ENCODE measurements at regions not wholly inside any gene's neighbourhood (a gene's known extent, or its start where the extent isn't known, plus 50 kb on each side); places are given as distances from the start of the nearest gene placed in this dataset.

DNA sequence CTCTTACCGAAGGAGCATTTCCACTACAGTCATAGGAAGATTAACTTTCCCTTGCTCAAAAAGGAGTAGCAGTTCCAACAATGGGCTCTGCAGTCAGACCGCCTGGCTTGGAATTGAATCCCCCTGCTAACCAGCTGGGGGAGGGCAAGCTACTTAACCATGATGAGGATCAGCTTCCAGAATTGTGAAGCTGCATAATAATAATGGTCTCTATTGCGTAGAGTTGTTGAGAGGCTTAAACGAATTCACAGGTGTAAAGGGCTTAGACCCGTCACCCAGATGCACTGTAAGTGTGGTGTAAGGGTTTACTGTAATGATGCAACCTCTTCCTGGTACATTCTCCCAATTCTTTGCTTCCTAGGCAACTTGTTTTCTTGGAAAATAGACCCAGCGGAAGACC is 185.2 kb upstream of the RGMA start:
- Mint-ChIP-seq H3K4me3 (no peak overlapping the region), H3K9me3 (peaks cover 6% of the 10 kb centered on the region), H3K4me1 (no peaks in the 10 kb centered on the region), H3K27ac (no peak overlapping the region), H3K27me3 (no peaks in the 10 kb centered on the region), H3K36me3 (no peaks in the 10 kb centered on the region)
- no peak for DNase-seq

DNA sequence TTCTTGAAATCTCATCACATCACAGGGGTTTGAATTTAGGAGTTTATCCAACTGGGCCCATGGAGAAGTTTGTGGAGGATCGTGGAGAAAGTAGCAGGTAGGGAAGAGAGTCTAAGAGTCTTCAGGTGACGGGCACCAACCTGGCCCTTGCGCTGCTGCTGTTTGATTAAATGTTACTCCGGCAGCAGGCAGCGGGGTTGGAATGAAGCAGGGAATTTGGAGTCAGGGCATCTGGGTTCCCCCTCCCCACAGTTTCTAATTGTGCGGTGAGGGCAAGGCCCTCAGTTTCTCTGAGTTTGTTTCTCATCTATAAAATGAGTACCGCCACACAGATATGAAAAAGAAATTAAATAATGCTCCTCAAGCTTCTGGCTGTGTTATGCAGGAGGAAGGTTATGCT is 182.9 kb upstream of the RGMA start:
- H3K27me3 Mint-ChIP-seq: no peaks in the 10 kb centered on the region
- no peak for DNase-seq
- H3K4me3 Mint-ChIP-seq: no peak overlapping the region
- no peak overlapping the region for H3K27ac Mint-ChIP-seq
- no peaks in the 10 kb centered on the region for H3K36me3 Mint-ChIP-seq
- H3K4me1 Mint-ChIP-seq: no peaks in the 10 kb centered on the region
- H3K9me3 Mint-ChIP-seq: peaks cover 6% of the 10 kb centered on the region

DNA sequence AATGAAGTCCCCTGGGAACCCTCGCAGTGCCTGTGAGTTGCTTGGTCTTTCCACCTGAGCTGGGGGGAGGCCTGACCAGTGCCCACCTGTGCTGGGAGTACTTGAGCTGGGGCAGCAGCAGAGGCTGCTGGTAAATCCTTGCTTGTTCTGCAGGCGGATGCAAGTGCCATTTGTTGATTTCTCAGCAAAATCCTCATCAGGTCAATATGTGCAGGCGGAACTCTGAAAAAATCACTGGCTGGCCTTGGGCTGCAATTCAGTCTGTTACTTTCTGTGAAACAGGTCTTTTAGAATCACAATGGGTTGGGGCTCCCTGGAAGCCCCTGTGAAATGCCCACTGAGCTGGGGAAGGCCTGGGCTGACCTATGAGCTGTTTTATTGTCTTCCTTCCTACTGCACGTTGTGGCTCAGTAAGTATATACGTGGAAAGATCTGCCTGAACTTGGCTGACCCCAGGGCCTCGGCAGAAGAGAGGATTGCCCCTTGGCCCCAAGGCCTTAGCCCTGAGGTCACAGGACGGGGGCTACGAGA is 182.0 kb upstream of the RGMA start:
- Mint-ChIP-seq H3K4me3 (no peak overlapping the region), H3K36me3 (no peaks in the 10 kb centered on the region), H3K4me1 (no peaks in the 10 kb centered on the region), H3K9me3 (peaks cover 6% of the 10 kb centered on the region), H3K27ac (no peak overlapping the region), H3K27me3 (no peaks in the 10 kb centered on the region)
- no peak for DNase-seq

DNA sequence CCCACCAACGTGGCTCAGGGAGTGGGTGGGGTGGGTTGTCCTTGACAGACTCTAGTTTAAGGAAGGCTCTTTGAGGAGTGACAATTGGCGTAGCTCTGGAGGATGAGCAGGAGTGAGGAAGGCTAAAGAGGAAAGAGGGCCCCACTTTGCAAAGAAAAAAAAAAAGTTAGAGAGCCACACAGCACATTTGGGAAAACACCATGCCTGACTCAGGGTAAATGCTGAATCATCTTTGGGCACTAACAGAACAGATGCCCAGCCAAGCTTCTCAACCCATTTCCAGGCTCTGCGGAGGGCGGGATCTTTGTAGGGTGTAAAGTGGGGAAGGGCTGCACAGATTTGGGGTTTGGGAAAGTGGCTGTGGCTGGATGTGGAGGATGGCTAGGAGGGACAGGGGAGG is 179.1 kb upstream of the RGMA start:
- Mint-ChIP-seq H3K27me3 (no peaks in the 10 kb centered on the region), H3K9me3 (peaks cover 6% of the 10 kb centered on the region), H3K4me3 (no peak overlapping the region), H3K4me1 (no peaks in the 10 kb centered on the region), H3K27ac (no peak overlapping the region), H3K36me3 (no peaks in the 10 kb centered on the region)
- no peak for DNase-seq

DNA sequence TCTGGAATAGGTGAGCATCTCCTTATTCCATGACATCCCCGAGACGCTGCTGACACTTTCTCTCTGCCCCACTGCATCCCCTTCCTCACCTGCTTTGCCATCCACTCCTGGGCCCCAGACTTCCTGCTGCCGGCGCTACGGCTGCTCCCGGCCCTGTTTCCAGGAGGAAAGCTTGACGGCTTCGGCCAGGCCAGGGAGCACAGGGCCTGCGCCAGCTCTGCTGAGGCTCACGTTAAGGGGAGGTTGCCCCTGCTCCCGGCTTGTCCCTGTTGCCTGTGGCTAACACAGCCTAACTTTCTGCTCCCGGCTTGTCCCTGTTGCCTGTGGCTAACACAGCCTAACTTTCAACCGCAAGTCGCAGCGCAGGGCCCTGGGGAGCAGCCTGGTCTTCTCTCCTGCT is 177.3 kb upstream of the RGMA start:
- DNase-seq: no peak
- Mint-ChIP-seq H3K27ac (no peak overlapping the region), H3K36me3 (no peaks in the 10 kb centered on the region), H3K27me3 (no peaks in the 10 kb centered on the region), H3K4me3 (no peak overlapping the region), H3K4me1 (no peaks in the 10 kb centered on the region), H3K9me3 (peaks cover 2% of the 10 kb centered on the region)

DNA sequence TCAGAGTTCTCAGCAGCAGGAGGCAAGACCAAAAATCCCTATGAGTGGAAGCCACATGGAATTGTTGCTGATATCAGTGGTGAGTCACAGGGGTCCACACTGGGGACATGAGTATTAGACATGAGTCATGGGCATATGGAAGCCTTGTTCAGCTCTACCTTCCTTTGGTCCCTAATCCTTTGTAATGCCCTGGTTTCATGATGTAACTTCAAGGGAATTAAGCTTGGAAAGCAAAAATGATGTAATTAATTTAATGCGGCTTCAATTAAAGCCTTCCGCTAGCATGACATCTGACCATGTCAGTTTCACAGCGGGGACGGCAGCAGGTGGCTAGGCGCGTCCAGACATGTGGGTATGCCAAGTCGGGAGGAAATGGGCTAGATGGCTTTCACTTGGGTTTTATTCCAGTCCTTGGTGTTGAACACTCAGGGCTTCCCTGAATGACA is 176.1 kb upstream of the RGMA start:
- Mint-ChIP-seq H3K4me1 (no peaks in the 10 kb centered on the region), H3K27me3 (no peaks in the 10 kb centered on the region), H3K9me3 (no peaks in the 10 kb centered on the region), H3K27ac (no peak overlapping the region), H3K36me3 (no peaks in the 10 kb centered on the region), H3K4me3 (no peak overlapping the region)
- DNase-seq: no peak

DNA sequence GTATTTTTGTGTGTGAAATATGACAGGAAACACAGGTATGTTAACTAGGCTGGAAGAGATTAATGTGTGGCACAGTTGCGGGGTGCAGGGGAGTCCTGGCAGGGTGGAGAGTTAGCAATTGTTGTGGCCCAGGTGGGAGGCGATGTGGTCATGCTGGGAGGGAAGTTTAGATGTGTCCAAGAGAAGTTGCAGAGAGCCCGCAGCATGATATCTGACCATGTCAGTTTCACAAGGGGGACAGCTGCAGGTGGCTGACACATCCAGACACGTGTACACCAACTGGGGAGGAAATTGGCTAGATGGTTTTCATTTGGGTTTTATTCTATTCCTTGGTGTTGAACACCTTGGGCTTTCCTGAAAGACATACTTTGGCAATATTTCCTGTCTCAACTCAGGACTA is 172.8 kb upstream of the RGMA start:
- DNase-seq: no peak
- no peaks in the 10 kb centered on the region for H3K36me3 Mint-ChIP-seq
- no peak overlapping the region for H3K4me3 Mint-ChIP-seq
- H3K27ac Mint-ChIP-seq: no peak overlapping the region
- no peaks in the 10 kb centered on the region for H3K9me3 Mint-ChIP-seq
- H3K27me3 Mint-ChIP-seq: peaks cover 3% of the 10 kb centered on the region
- no peaks in the 10 kb centered on the region for H3K4me1 Mint-ChIP-seq

DNA sequence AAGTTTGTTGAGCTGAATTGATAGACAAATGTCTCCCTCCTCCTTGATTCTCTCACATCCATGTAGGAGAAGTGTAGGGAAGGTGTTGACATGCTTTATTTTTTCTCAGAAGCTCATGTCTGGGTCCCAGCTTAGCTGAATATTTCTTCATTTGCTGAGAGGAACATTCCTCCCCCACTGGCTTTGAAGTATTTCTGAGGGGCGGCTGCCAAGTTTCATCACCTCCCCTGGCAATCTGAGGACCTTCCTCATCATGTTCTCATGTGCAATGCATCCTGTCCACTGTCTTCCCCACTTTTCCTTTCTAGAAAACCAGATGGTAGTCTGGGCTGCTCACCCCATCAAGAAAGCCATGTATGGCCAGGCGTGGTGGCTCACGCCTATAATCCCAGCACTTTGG is 168.9 kb upstream of the RGMA start:
- DNase-seq: no peak
- Mint-ChIP-seq H3K36me3 (no peaks in the 10 kb centered on the region), H3K9me3 (no peaks in the 10 kb centered on the region), H3K27ac (no peak overlapping the region), H3K27me3 (peaks cover 3% of the 10 kb centered on the region), H3K4me1 (no peaks in the 10 kb centered on the region), H3K4me3 (no peak overlapping the region)

DNA sequence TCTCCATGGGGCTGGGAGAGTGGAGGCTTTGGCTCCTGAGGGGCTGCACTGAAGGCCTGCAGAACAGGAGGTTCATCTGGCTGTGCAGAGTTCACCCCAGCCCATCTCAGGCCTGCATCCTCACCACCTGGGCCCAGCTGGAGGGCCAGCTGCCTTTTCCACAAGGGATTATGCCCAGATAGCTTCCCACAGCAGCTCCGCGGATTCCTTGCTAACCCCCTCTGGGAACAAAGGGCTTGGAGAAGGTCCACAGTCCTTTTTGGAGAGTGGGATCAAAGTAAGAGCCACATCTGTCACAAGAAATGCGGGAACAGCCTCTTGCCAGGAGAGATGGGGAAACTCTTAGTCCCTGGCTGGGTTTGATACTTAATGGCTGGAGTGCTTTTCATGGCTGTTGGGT is 164.7 kb upstream of the RGMA start:
- no peaks in the 10 kb centered on the region for H3K36me3 Mint-ChIP-seq
- H3K27ac Mint-ChIP-seq: no peak overlapping the region
- H3K4me3 Mint-ChIP-seq: no peak overlapping the region
- no peak for DNase-seq
- H3K27me3 Mint-ChIP-seq: peaks cover 2% of the 10 kb centered on the region
- no peaks in the 10 kb centered on the region for H3K9me3 Mint-ChIP-seq
- H3K4me1 Mint-ChIP-seq: no peaks in the 10 kb centered on the region

DNA sequence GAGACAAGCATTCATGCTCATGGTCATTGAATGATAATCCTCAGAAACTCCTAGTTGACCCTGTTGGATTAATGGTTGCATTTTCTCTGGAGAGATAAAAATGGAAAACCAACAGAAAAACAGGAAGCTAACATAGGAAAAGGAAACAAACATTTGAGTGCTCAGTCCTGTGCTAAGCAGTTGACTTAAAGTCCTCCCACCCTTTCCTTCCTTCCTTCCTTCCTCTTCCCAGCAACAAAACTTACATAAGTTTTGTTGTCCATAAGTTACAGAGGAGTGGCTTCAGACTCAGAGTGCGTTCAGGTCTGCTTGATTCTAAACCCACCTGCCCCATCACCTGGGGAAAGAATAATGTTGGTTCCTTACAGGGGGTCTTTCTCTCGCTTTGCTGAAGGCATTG is 163.8 kb upstream of the RGMA start:
- no peak for DNase-seq
- Mint-ChIP-seq H3K4me1 (no peaks in the 10 kb centered on the region), H3K27ac (no peak overlapping the region), H3K4me3 (no peak overlapping the region), H3K9me3 (no peaks in the 10 kb centered on the region), H3K27me3 (no peaks in the 10 kb centered on the region), H3K36me3 (no peaks in the 10 kb centered on the region)

DNA sequence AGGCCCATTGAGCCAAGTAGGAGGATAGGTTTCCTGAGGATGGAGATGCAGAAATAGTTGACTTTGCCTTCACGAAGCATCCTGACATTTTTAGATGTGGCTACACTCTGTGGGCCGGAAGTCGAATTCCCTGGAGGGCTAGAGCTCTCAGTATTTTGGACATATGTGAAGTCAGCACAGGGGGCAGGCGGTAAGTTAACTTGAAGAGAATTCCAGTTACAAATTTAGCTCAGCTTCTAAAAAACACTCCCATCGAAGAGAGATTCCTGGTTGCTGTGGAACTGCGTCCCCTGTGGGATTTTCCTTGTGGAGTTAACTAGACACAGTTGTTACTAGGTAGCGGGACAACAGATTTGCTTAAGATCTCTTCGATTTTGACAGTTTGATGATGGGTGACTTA is 161.9 kb upstream of the RGMA start:
- H3K4me3 Mint-ChIP-seq: no peak overlapping the region
- H3K36me3 Mint-ChIP-seq: no peaks in the 10 kb centered on the region
- no peaks in the 10 kb centered on the region for H3K9me3 Mint-ChIP-seq
- peaks cover 6% of the 10 kb centered on the region for H3K4me1 Mint-ChIP-seq
- DNase-seq: no peak
- H3K27me3 Mint-ChIP-seq: peaks cover 5% of the 10 kb centered on the region
- H3K27ac Mint-ChIP-seq: no peak overlapping the region

DNA sequence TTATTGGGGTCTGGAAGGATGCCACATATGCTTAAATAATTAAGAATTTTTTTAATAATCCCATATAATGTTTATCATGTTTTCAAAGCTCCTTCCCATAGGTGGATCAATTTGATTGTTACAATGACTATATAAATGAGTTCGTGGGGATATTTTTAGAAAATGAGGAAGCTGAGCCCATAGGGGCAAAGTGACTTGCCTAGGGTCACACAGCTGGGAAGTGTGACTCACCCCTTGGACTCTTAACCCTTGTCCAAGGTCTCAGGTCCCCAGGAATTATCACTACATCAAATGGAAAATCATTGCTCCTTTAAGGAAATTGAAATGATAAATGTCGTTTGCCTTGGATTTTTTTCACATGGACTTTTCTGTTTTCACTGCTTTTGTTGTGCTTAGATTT is 161.2 kb upstream of the RGMA start:
- Mint-ChIP-seq H3K27me3 (peaks cover 5% of the 10 kb centered on the region), H3K27ac (no peak overlapping the region)

DNA sequence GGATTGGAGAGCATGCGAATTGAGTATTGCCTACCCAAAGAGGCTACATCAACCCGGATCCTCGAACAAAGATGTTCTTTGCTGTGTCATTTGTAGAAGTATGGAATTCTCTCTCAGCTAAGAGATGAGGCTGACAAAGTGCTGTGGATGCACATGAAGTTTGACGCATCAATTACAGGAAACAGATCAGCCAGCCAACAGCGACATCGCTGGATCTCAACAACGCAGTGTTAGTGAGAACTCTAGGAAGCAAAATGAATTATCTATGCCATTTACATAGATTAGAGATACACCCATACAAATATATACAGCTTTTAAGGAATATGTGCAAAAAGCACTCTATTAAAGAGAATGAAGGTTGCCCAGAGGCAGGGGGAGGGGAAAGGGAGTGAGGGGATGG is 160.6 kb upstream of the RGMA start:
- peaks cover 6% of the 10 kb centered on the region for H3K4me1 Mint-ChIP-seq
- H3K36me3 Mint-ChIP-seq: no peaks in the 10 kb centered on the region
- H3K9me3 Mint-ChIP-seq: no peaks in the 10 kb centered on the region
- H3K27ac Mint-ChIP-seq: no peak overlapping the region
- no peak overlapping the region for H3K4me3 Mint-ChIP-seq
- no peak for DNase-seq
- H3K27me3 Mint-ChIP-seq: peaks cover 5% of the 10 kb centered on the region

More for the DNA sequence above, 161.2 kb upstream of the RGMA start:
- no peaks in the 10 kb centered on the region for H3K36me3 Mint-ChIP-seq
- DNase-seq: no peak
- peaks cover 6% of the 10 kb centered on the region for H3K4me1 Mint-ChIP-seq
- no peak overlapping the region for H3K4me3 Mint-ChIP-seq
- H3K9me3 Mint-ChIP-seq: no peaks in the 10 kb centered on the region

DNA sequence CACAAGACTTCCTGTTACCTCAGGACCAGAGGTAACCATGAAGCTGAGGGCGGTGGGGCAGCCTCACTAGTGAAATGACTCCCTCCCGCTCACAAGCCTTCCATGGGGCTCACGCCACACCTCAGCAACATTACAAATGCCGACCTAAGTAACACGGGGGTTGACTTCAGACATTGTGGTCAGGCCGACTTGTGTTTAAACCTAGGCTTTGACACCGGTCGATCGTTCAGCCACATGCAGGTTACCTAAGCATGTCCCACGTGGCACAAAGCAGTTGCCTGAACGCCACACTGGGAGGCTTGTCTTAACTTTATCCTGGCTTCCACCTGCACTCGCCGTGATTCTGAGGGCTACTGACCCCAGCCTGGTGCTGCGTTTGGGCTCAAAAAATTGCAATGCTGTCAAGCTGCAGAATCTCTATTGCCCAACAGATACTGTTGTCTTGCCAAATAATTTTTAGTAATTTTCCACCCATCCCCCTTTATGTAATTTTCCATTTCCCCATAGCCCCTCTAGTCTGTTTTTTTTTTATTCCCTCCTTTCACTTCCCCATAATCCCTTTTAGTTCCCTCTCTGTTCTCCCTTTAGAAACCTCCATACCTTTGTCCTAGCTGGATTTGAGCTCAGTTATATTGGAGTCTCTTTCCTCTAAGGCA is 158.6 kb upstream of the RGMA start:
- H3K4me1 Mint-ChIP-seq: peaks cover 6% of the 10 kb centered on the region
- no peaks in the 10 kb centered on the region for H3K36me3 Mint-ChIP-seq
- no peak overlapping the region for H3K27ac Mint-ChIP-seq
- H3K27me3 Mint-ChIP-seq: peaks cover 5% of the 10 kb centered on the region
- H3K9me3 Mint-ChIP-seq: no peaks in the 10 kb centered on the region
- H3K4me3 Mint-ChIP-seq: no peak overlapping the region
- no peak for DNase-seq

DNA sequence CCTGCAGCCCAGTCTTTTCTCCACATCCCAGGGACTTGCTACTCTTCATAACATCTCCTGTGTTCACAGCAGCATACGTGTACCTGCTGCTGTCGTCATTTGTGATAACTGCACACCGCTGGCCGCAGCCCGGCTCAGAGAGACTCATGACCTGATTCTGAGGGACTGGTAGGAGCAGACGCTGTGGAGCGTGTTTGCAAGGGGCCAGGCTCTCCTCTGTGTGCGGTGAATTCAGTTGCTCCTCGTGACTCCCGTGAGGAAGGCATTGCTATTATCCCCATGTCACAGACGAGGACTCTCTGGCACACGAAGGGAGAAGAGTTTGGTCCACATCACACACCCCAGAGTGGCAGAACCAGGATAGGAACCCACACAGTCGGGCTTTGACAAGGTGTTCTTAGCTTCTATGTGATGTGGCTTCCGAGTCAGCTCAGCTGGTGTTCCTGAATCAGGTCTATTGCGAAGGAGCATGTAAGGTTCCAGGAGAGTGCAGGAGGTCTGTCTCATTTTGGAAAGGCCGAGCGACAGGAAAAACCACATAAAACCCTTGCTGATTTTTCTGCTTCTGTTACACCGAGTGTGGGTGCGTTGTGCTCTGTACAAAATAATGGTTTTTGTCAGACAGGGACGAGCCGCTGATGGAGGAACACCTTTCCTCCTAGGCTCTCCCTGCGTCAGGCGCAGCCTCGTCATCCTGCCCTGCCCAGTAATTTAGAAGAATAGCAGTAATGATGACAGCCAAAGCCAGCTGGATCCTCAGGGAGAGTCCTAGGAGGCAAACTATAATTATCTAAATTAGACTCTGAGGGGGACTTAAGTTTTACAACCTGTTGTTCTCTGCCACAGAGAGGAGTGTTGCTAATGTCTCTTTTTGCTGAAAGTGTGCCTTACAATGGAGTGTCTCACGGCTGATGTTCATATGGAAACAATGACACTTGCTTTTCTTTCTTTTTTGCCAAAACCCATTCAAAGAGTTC is 157.5 kb upstream of the RGMA start:
- H3K4me1 Mint-ChIP-seq: peaks cover 6% of the 10 kb centered on the region
- H3K9me3 Mint-ChIP-seq: no peaks in the 10 kb centered on the region
- no peak overlapping the region for H3K27ac Mint-ChIP-seq
- DNase-seq: no peak
- H3K27me3 Mint-ChIP-seq: peaks cover 5% of the 10 kb centered on the region
- no peaks in the 10 kb centered on the region for H3K36me3 Mint-ChIP-seq
- no peak overlapping the region for H3K4me3 Mint-ChIP-seq

All from activated naive CD8-positive, alpha-beta T cell treated with anti-CD3 and anti-CD28 coated beads for 36 hours (primary cell).